ENCODE measurements at regions not wholly inside any gene's neighbourhood (a gene's known extent, or its start where the extent isn't known, plus 50 kb on each side); places are given as distances from the start of the nearest gene placed in this dataset.
"Not testable (repeated sequence)": the region's sequence is repeated elsewhere in the genome, so short reads cannot be mapped to it uniquely, and the experiment has no call there.

GRCh38 chr15:38745126-38745525 lies 180.5 kb upstream of the RASGRP1 start:
- peak; percentile 79 for DNase-seq (ENCODE audit: low read depth)

GRCh38 chr15:38745626-38746025 lies 181.0 kb upstream of the RASGRP1 start:
- DNase-seq (ENCODE audit: low read depth): no peak

- peak; percentile 34 for DNase-seq (ENCODE audit: low read depth)
These were observed 181.6 kb upstream of the RASGRP1 start for GRCh38 chr15:38746211-38746610.

GRCh38 chr15:38748710-38749109 lies 184.1 kb upstream of the RASGRP1 start:
- DNase-seq (ENCODE audit: low read depth): no peak

GRCh38 chr15:38750786-38751185 lies 186.2 kb upstream of the RASGRP1 start:
- no peak for DNase-seq (ENCODE audit: low read depth)

- DNase-seq (ENCODE audit: low read depth): no peak
These were observed 191.1 kb upstream of the RASGRP1 start for GRCh38 chr15:38755718-38756117.

- DNase-seq (ENCODE audit: low read depth): no peak
These were observed 191.8 kb upstream of the RASGRP1 start for GRCh38 chr15:38756441-38756840.

- no peak for DNase-seq (ENCODE audit: low read depth)
These were observed 193.4 kb upstream of the RASGRP1 start for GRCh38 chr15:38758043-38758442.

GRCh38 chr15:38761681-38762080 lies 197.1 kb upstream of the RASGRP1 start:
- DNase-seq (ENCODE audit: low read depth): no peak

GRCh38 chr15:38768970-38769369 lies 204.4 kb upstream of the RASGRP1 start:
- DNase-seq (ENCODE audit: low read depth): no peak

GRCh38 chr15:38769492-38769891 lies 204.9 kb upstream of the RASGRP1 start:
- no peak for DNase-seq (ENCODE audit: low read depth)

GRCh38 chr15:38774076-38774475 lies 209.5 kb upstream of the RASGRP1 start:
- not testable (repeated sequence) for DNase-seq (ENCODE audit: low read depth)

GRCh38 chr15:38781196-38781595 lies 216.6 kb upstream of the RASGRP1 start:
- no peak for DNase-seq (ENCODE audit: low read depth)

- no peak for DNase-seq (ENCODE audit: low read depth)
These were observed 217.5 kb upstream of the RASGRP1 start for GRCh38 chr15:38782156-38782555.

GRCh38 chr15:38788918-38789317 lies 224.3 kb upstream of the RASGRP1 start:
- DNase-seq (ENCODE audit: low read depth): no peak

GRCh38 chr15:38789566-38789965 lies 225.0 kb upstream of the RASGRP1 start:
- no peak for DNase-seq (ENCODE audit: low read depth)

GRCh38 chr15:38793206-38793810 lies 228.7 kb upstream of the RASGRP1 start:
- no peak for DNase-seq (ENCODE audit: low read depth)

- DNase-seq (ENCODE audit: low read depth): no peak
These were observed 231.0 kb upstream of the RASGRP1 start for GRCh38 chr15:38795471-38796245.

- no peak for DNase-seq (ENCODE audit: low read depth)
These were observed 232.0 kb upstream of the RASGRP1 start for GRCh38 chr15:38796589-38796988.

- DNase-seq (ENCODE audit: low read depth): not testable (repeated sequence)
These were observed 232.9 kb upstream of the RASGRP1 start for GRCh38 chr15:38797506-38797905.

GRCh38 chr15:38799202-38799601 lies 234.6 kb upstream of the RASGRP1 start:
- not testable (repeated sequence) for DNase-seq (ENCODE audit: low read depth)

GRCh38 chr15:38809621-38810020 lies 245.0 kb upstream of the RASGRP1 start:
- DNase-seq (ENCODE audit: low read depth): no peak

GRCh38 chr15:38810686-38811085 lies 246.1 kb upstream of the RASGRP1 start:
- DNase-seq (ENCODE audit: low read depth): no peak

- DNase-seq (ENCODE audit: low read depth): not testable (repeated sequence)
These were observed 249.6 kb upstream of the RASGRP1 start for GRCh38 chr15:38814254-38814653.

All from GM04503 (cell line).